GM23338 (cell line): ENCODE measurements at regions not wholly inside any gene's neighbourhood (a gene's known extent, or its start where the extent isn't known, plus 50 kb on each side); places are given as distances from the start of the nearest gene placed in this dataset.

Experiments used
- ATAC-seq: fragments of 200-7000 bp; cut with Tn5 transposase; 3 replicates; pipeline ENCODE4 v1.9.1; 2020
- DNase-seq: peaks from one replicate; pipeline ENCODE4 v3.0.0-alpha.2; 2015; ENCODE audit warnings: low spot score
- H2AFZ ChIP-seq: fragments of 200-600 bp; sonication (generic); 2 replicates; pipeline ENCODE4 v1.8.0; 2016; ENCODE audit warnings: antibody characterized with exemption, mild to moderate bottlenecking, moderate library complexity
- H3F3A ChIP-seq: fragments of 200-600 bp; sonication (generic); replicated peaks from 2 replicates; pipeline ENCODE4 v1.8.0; 2017; ENCODE audit warnings: antibody characterized with exemption, mixed run types, low read depth
- H3K27ac ChIP-seq: fragments of 200-600 bp; sonication (generic); 2 replicates; pipeline ENCODE4 v1.6.1; 2016; ENCODE audit warnings: low read depth
- H3K27me3 ChIP-seq: fragments of 200-600 bp; sonication (generic); 2 replicates; pipeline ENCODE4 v1.8.0; 2016; ENCODE audit warnings: mild to moderate bottlenecking, mixed run types, moderate library complexity; ENCODE audit not compliant: insufficient read depth
- H3K36me3 ChIP-seq: fragments of 200-600 bp; sonication (generic); 2 replicates; pipeline ENCODE4 v1.8.0; 2016; ENCODE audit warnings: mild to moderate bottlenecking; ENCODE audit not compliant: insufficient read depth
- H3K4me1 ChIP-seq: fragments of 200-600 bp; sonication (generic); 2 replicates; pipeline ENCODE4 v1.8.0; 2016; ENCODE audit warnings: mild to moderate bottlenecking, moderate library complexity; ENCODE audit not compliant: insufficient read depth
- H3K4me2 ChIP-seq: fragments of 200-600 bp; sonication (generic); 2 replicates; pipeline ENCODE4 v1.7.1; 2017; ENCODE audit warnings: mixed run types
- H3K4me3 ChIP-seq: fragments of 200-600 bp; sonication (generic); 2 replicates; pipeline ENCODE4 v1.6.1; 2016; ENCODE audit warnings: mixed run types
- H3K79me2 ChIP-seq: fragments of 200-600 bp; sonication (generic); replicated peaks from 2 replicates; pipeline ENCODE4 v1.8.0; 2017; ENCODE audit warnings: mild to moderate bottlenecking; ENCODE audit not compliant: insufficient read depth
- H3K9me2 ChIP-seq: fragments of 200-600 bp; sonication (generic); 2 replicates; pipeline ENCODE4 v1.8.0; 2017; ENCODE audit not compliant: insufficient read depth
- H4K20me1 ChIP-seq: fragments of 200-600 bp; sonication (generic); replicated peaks from 2 replicates; pipeline ENCODE4 v1.8.0; 2017; ENCODE audit warnings: mild to moderate bottlenecking; ENCODE audit not compliant: insufficient read depth
- H3K27ac Mint-ChIP-seq: 2 replicates; pipeline ENCODE4 v1.8.0; 2020; ENCODE audit warnings: inconsistent platforms, mild to moderate bottlenecking, moderate library complexity, mixed read lengths
- H3K27me3 Mint-ChIP-seq: 3 replicates; pipeline ENCODE4 v1.8.0; 2022; ENCODE audit warnings: low read depth, mild to moderate bottlenecking, moderate library complexity, mixed read lengths, inconsistent platforms; ENCODE audit not compliant: insufficient read depth, poor library complexity
- H3K36me3 Mint-ChIP-seq: 3 replicates; pipeline ENCODE4 v1.8.0; 2021; ENCODE audit warnings: low read depth, mild to moderate bottlenecking, inconsistent platforms, moderate library complexity, mixed read lengths
- H3K4me1 Mint-ChIP-seq: 3 replicates; pipeline ENCODE4 v1.8.0; 2020; ENCODE audit warnings: mild to moderate bottlenecking, inconsistent platforms, mixed read lengths
- H3K4me3 Mint-ChIP-seq: 3 replicates; pipeline ENCODE4 v1.8.0; 2021; ENCODE audit warnings: moderate library complexity, mild to moderate bottlenecking, inconsistent platforms, mixed read lengths
- H3K9me3 Mint-ChIP-seq: 3 replicates; pipeline ENCODE4 v1.8.0; 2020; ENCODE audit warnings: moderate library complexity, mild to moderate bottlenecking, inconsistent platforms, mixed read lengths
- CREB1 ChIP-seq: fragments of 250-450 bp; sonication (Bioruptor Pico); IDR thresholded peaks from 2 replicates; pipeline ENCODE4 v1.5.0; 2020; ENCODE audit warnings: low read depth, mild to moderate bottlenecking, moderate library complexity
- ETS1 ChIP-seq: IDR thresholded peaks from 2 replicates; pipeline ENCODE4 v1.6.1; 2016; ENCODE audit warnings: antibody characterized with exemption
- EZH2phosphoT487 ChIP-seq: fragments of 200-600 bp; sonication (generic); IDR thresholded peaks from one replicate; pipeline ENCODE4 v1.8.1; 2018; ENCODE audit warnings: antibody characterized with exemption; ENCODE audit not compliant: unreplicated experiment
- JUNB ChIP-seq: IDR thresholded peaks from one replicate; pipeline ENCODE4 v1.6.1; 2016; ENCODE audit warnings: antibody characterized with exemption; ENCODE audit not compliant: unreplicated experiment
- NANOG ChIP-seq: IDR thresholded peaks from 2 replicates; pipeline ENCODE4 v1.6.1; 2016; ENCODE audit warnings: antibody characterized with exemption, borderline replicate concordance
- POLR2AphosphoS5 ChIP-seq: IDR thresholded peaks from 2 replicates; pipeline ENCODE4 v1.6.1; 2016; ENCODE audit warnings: antibody characterized with exemption, low read depth
- STAT1 ChIP-seq: IDR thresholded peaks from one replicate; pipeline ENCODE4 v1.6.1; 2016; ENCODE audit warnings: antibody characterized with exemption; ENCODE audit not compliant: unreplicated experiment
- TF ChIP-seq, protein P1 (sequence below), 2 experiments: fragments of 200-600 bp in 1 of 2; sonication (generic) in 1 of 2; conservative IDR thresholded peaks; 2 replicates each; pipeline versions ENCODE4 v1.5.1 to v1.6.1; 2016 to 2017; ENCODE audit warnings: antibody characterized with exemption in 2 of 2, low read depth in 2 of 2, mild to moderate bottlenecking in 2 of 2, moderate library complexity in 1 of 2
- TF ChIP-seq, protein P2 (sequence below): fragments of 250-450 bp; sonication (Bioruptor Pico); IDR thresholded peaks from 2 replicates; pipeline ENCODE4 v1.5.0; 2020; ENCODE audit warnings: mild to moderate bottlenecking, moderate library complexity
- TF ChIP-seq, protein P3 (sequence below): IDR thresholded peaks from one replicate; pipeline ENCODE4 v1.6.1; 2018; ENCODE audit warnings: antibody characterized with exemption; ENCODE audit not compliant: unreplicated experiment

DNA sequence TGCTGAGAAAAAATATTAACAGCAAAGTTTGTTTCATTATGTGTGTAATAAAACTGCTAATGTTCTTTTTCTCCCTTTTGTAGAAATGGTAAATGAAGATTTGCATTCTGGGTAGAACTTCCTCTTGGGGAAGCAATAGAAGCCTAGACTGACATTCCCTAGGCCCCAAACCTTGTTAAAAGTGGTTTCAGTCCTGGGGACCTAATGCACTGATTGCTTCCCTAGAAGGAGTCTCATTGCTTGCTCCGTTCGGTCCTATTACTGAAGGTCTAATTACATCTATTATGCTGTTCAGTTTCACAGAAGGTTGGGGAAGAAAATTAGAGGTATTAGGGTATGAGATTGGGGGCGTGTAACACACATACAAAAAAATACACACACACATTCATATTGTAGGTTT is 893.8 kb downstream of the TLE4 start:
- DNase-seq (no peak), ATAC-seq (no peak)
- Histone ChIP-seq H4K20me1 (no peaks in the 10 kb centered on the region), H3K4me1 (no peaks in the 10 kb centered on the region), H2AFZ (peak overlapping the region; percentile 89), H3K4me3 (no peak overlapping the region), H3K27me3 (no peaks in the 10 kb centered on the region), H3K79me2 (no peaks in the 10 kb centered on the region), H3K4me2 (no peak overlapping the region), H3K36me3 (no peaks in the 10 kb centered on the region), H3K9me2 (no peaks in the 10 kb centered on the region), H3F3A (no peaks in the 10 kb centered on the region), H3K27ac (no peak overlapping the region)
- no peaks in the 10 kb centered on the region; the same call in 2 of the 3 replicates for H3K4me1 Mint-ChIP-seq
- H3K9me3 Mint-ChIP-seq: peaks cover 16% of the 10 kb centered on the region
- H3K36me3 Mint-ChIP-seq: peaks cover 7% of the 10 kb centered on the region; the same call in 2 of the 3 replicates
- H3K27me3 Mint-ChIP-seq: peaks cover 2% of the 10 kb centered on the region
- H3K27ac Mint-ChIP-seq: no peak overlapping the region
- H3K4me3 Mint-ChIP-seq: no peak overlapping the region
- TF ChIP-seq JUNB: no peak

DNA sequence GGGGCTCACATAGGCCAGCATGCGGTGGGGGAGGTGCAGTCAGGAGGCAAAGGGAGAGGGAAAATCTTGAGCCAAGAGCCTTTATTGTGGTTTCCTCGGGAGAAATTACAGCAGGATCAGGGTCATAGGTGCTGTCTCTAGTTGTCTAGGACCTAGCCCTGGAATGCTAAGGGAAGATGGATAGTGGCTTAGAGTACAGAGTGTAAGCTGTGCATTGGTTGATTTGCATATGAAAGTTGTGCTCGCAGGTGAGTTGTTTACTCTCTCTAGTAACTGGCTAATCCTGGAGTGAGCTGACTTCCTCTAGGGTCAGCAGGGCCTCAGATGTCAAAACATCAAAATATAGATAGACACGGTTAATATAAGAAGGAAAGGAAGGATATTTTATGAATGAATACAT is 877.7 kb downstream of the TLE4 start:
- DNase-seq (peak; percentile 46), ATAC-seq (peak; percentile 92)
- Histone ChIP-seq H3F3A (no peaks in the 10 kb centered on the region), H4K20me1 (no peaks in the 10 kb centered on the region), H3K4me1 (peaks cover 9% of the 10 kb centered on the region), H3K4me3 (no peak overlapping the region), H3K36me3 (no peaks in the 10 kb centered on the region), H3K9me2 (no peaks in the 10 kb centered on the region), H2AFZ (no peak overlapping the region), H3K4me2 (peak overlapping the region; percentile 49; the same call in 1 of the 2 replicates), H3K27me3 (no peaks in the 10 kb centered on the region), H3K79me2 (no peaks in the 10 kb centered on the region), H3K27ac (no peak overlapping the region)
- H3K4me3 Mint-ChIP-seq: no peak overlapping the region
- peaks cover 5% of the 10 kb centered on the region for H3K27me3 Mint-ChIP-seq
- peaks cover 7% of the 10 kb centered on the region; the same call in 2 of the 3 replicates for H3K9me3 Mint-ChIP-seq
- peak overlapping the region; percentile 52; the same call in 1 of the 2 replicates for H3K27ac Mint-ChIP-seq
- no peaks in the 10 kb centered on the region; the same call in 2 of the 3 replicates for H3K36me3 Mint-ChIP-seq
- H3K4me1 Mint-ChIP-seq: peaks cover 15% of the 10 kb centered on the region
- TF ChIP-seq, protein P1, sequence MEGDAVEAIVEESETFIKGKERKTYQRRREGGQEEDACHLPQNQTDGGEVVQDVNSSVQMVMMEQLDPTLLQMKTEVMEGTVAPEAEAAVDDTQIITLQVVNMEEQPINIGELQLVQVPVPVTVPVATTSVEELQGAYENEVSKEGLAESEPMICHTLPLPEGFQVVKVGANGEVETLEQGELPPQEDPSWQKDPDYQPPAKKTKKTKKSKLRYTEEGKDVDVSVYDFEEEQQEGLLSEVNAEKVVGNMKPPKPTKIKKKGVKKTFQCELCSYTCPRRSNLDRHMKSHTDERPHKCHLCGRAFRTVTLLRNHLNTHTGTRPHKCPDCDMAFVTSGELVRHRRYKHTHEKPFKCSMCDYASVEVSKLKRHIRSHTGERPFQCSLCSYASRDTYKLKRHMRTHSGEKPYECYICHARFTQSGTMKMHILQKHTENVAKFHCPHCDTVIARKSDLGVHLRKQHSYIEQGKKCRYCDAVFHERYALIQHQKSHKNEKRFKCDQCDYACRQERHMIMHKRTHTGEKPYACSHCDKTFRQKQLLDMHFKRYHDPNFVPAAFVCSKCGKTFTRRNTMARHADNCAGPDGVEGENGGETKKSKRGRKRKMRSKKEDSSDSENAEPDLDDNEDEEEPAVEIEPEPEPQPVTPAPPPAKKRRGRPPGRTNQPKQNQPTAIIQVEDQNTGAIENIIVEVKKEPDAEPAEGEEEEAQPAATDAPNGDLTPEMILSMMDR (conservative IDR thresholded peaks at IDR 0.05; ENCODE audit: low read depth in 2 of 2): no peak
- no peak for TF ChIP-seq JUNB
- TF ChIP-seq STAT1: no peak
- TF ChIP-seq, protein P2, sequence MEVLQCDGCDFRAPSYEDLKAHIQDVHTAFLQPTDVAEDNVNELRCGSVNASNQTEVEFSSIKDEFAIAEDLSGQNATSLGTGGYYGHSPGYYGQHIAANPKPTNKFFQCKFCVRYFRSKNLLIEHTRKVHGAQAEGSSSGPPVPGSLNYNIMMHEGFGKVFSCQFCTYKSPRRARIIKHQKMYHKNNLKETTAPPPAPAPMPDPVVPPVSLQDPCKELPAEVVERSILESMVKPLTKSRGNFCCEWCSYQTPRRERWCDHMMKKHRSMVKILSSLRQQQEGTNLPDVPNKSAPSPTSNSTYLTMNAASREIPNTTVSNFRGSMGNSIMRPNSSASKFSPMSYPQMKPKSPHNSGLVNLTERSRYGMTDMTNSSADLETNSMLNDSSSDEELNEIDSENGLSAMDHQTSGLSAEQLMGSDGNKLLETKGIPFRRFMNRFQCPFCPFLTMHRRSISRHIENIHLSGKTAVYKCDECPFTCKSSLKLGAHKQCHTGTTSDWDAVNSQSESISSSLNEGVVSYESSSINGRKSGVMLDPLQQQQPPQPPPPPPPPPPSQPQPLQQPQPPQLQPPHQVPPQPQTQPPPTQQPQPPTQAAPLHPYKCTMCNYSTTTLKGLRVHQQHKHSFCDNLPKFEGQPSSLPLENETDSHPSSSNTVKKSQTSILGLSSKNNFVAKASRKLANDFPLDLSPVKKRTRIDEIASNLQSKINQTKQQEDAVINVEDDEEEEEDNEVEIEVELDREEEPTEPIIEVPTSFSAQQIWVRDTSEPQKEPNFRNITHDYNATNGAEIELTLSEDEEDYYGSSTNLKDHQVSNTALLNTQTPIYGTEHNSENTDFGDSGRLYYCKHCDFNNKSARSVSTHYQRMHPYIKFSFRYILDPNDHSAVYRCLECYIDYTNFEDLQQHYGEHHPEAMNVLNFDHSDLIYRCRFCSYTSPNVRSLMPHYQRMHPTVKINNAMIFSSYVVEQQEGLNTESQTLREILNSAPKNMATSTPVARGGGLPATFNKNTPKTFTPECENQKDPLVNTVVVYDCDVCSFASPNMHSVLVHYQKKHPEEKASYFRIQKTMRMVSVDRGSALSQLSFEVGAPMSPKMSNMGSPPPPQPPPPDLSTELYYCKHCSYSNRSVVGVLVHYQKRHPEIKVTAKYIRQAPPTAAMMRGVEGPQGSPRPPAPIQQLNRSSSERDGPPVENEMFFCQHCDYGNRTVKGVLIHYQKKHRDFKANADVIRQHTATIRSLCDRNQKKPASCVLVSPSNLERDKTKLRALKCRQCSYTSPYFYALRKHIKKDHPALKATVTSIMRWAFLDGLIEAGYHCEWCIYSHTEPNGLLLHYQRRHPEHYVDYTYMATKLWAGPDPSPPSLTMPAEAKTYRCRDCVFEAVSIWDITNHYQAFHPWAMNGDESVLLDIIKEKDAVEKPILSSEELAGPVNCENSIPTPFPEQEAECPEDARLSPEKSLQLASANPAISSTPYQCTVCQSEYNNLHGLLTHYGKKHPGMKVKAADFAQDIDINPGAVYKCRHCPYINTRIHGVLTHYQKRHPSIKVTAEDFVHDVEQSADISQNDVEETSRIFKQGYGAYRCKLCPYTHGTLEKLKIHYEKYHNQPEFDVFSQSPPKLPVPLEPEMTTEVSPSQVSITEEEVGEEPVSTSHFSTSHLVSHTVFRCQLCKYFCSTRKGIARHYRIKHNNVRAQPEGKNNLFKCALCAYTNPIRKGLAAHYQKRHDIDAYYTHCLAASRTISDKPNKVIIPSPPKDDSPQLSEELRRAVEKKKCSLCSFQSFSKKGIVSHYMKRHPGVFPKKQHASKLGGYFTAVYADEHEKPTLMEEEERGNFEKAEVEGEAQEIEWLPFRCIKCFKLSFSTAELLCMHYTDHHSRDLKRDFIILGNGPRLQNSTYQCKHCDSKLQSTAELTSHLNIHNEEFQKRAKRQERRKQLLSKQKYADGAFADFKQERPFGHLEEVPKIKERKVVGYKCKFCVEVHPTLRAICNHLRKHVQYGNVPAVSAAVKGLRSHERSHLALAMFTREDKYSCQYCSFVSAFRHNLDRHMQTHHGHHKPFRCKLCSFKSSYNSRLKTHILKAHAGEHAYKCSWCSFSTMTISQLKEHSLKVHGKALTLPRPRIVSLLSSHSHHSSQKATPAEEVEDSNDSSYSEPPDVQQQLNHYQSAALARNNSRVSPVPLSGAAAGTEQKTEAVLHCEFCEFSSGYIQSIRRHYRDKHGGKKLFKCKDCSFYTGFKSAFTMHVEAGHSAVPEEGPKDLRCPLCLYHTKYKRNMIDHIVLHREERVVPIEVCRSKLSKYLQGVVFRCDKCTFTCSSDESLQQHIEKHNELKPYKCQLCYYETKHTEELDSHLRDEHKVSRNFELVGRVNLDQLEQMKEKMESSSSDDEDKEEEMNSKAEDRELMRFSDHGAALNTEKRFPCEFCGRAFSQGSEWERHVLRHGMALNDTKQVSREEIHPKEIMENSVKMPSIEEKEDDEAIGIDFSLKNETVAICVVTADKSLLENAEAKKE: no peak
- TF ChIP-seq ETS1: no peak
- TF ChIP-seq EZH2phosphoT487: no peak
- TF ChIP-seq CREB1 (CRISPR knock-in tag): no peak
- TF ChIP-seq, protein P3, sequence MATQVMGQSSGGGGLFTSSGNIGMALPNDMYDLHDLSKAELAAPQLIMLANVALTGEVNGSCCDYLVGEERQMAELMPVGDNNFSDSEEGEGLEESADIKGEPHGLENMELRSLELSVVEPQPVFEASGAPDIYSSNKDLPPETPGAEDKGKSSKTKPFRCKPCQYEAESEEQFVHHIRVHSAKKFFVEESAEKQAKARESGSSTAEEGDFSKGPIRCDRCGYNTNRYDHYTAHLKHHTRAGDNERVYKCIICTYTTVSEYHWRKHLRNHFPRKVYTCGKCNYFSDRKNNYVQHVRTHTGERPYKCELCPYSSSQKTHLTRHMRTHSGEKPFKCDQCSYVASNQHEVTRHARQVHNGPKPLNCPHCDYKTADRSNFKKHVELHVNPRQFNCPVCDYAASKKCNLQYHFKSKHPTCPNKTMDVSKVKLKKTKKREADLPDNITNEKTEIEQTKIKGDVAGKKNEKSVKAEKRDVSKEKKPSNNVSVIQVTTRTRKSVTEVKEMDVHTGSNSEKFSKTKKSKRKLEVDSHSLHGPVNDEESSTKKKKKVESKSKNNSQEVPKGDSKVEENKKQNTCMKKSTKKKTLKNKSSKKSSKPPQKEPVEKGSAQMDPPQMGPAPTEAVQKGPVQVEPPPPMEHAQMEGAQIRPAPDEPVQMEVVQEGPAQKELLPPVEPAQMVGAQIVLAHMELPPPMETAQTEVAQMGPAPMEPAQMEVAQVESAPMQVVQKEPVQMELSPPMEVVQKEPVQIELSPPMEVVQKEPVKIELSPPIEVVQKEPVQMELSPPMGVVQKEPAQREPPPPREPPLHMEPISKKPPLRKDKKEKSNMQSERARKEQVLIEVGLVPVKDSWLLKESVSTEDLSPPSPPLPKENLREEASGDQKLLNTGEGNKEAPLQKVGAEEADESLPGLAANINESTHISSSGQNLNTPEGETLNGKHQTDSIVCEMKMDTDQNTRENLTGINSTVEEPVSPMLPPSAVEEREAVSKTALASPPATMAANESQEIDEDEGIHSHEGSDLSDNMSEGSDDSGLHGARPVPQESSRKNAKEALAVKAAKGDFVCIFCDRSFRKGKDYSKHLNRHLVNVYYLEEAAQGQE: no peak
- no peak for TF ChIP-seq POLR2AphosphoS5
- TF ChIP-seq NANOG: no peak
